ENCODE measurements at regions not wholly inside any gene's neighbourhood (a gene's known extent, or its start where the extent isn't known, plus 50 kb on each side); places are given as distances from the start of the nearest gene placed in this dataset.

DNA sequence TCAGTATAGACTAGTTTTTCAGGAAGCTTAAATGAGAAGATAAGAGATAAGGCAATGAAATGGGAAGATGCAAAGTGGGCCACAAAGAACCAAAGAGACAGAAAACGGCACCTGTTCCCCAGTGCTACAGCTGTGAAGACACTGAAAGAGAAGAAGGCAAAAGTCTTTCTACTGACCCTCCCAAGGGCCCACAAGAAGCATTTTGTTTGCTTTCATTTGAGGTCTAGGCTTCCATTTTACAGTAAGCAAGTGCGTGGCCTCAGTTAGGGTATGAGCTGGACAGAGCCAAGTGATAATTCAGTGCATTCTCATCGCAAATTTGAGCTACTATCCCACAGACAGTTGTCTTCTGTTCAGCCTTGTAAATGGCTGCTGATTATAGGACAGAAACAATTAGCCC, 53.4 kb upstream of the STK17B start:
- H3K9me3 ChIP-seq: no peaks in the 10 kb centered on the region
- H3K4me3 ChIP-seq: no peak overlapping the region
- TF ChIP-seq, protein P1, sequence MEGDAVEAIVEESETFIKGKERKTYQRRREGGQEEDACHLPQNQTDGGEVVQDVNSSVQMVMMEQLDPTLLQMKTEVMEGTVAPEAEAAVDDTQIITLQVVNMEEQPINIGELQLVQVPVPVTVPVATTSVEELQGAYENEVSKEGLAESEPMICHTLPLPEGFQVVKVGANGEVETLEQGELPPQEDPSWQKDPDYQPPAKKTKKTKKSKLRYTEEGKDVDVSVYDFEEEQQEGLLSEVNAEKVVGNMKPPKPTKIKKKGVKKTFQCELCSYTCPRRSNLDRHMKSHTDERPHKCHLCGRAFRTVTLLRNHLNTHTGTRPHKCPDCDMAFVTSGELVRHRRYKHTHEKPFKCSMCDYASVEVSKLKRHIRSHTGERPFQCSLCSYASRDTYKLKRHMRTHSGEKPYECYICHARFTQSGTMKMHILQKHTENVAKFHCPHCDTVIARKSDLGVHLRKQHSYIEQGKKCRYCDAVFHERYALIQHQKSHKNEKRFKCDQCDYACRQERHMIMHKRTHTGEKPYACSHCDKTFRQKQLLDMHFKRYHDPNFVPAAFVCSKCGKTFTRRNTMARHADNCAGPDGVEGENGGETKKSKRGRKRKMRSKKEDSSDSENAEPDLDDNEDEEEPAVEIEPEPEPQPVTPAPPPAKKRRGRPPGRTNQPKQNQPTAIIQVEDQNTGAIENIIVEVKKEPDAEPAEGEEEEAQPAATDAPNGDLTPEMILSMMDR (IDR thresholded peaks at IDR 0.05): no peak
- peaks cover 0 to 5% (median 0%) of the 10 kb centered on the region in 4 donors for H3K4me1 ChIP-seq
- no peaks in the 10 kb centered on the region for H3K36me3 ChIP-seq
- intact Hi-C loops (cut with DNase I; ENCODE audit: low total_unique reads): no loop called here
- H3K27me3 ChIP-seq: no peaks in the 10 kb centered on the region
- DNase-seq: no peak
- H3K27ac ChIP-seq: no peak overlapping the region

GRCh38 chr2:196225213-196225612, 53.8 kb upstream of the STK17B start:
- intact Hi-C loops (cut with DNase I; ENCODE audit: low total_unique reads): no loop called here
- Histone ChIP-seq H3K4me3 (no peak overlapping the region), H3K36me3 (no peaks in the 10 kb centered on the region), H3K4me1 (peaks cover 0 to 5% (median 0%) of the 10 kb centered on the region in 4 donors), H3K9me3 (no peaks in the 10 kb centered on the region), H3K27me3 (no peaks in the 10 kb centered on the region), H3K27ac (no peak overlapping the region)
- TF ChIP-seq, protein P1 (IDR thresholded peaks at IDR 0.05): no peak
- no peak for DNase-seq

GRCh38 chr2:196226058-196226706, 54.8 kb upstream of the STK17B start:
- TF ChIP-seq, protein P1 (IDR thresholded peaks at IDR 0.05): no peak
- Histone ChIP-seq H3K36me3 (no peaks in the 10 kb centered on the region), H3K9me3 (no peaks in the 10 kb centered on the region), H3K27ac (peak overlapping the region in 1 of 2 donors; percentile 26), H3K4me1 (peaks cover 0 to 5% (median 0%) of the 10 kb centered on the region in 4 donors), H3K4me3 (no peak overlapping the region), H3K27me3 (no peaks in the 10 kb centered on the region)
- intact Hi-C loops (cut with DNase I; ENCODE audit: low total_unique reads): no loop called here
- no peak for DNase-seq

GRCh38 chr2:196226707-196227065, 55.3 kb upstream of the STK17B start:
- TF ChIP-seq, protein P1 (IDR thresholded peaks at IDR 0.05): no peak
- peaks cover 0 to 5% (median 0%) of the 10 kb centered on the region in 4 donors for H3K4me1 ChIP-seq
- DNase-seq: no peak
- H3K36me3 ChIP-seq: no peaks in the 10 kb centered on the region
- no peak overlapping the region for H3K4me3 ChIP-seq
- intact Hi-C loops (cut with DNase I; ENCODE audit: low total_unique reads): no loop called here
- H3K27me3 ChIP-seq: no peaks in the 10 kb centered on the region
- peak overlapping the region in 1 of 2 donors; percentile 26 for H3K27ac ChIP-seq
- H3K9me3 ChIP-seq: no peaks in the 10 kb centered on the region

GRCh38 chr2:196229013-196229412, 57.6 kb upstream of the STK17B start:
- TF ChIP-seq, protein P1 (IDR thresholded peaks at IDR 0.05): no peak
- no peaks in the 10 kb centered on the region for H3K36me3 ChIP-seq

More at GRCh38 chr2:196229013-196229412, 57.6 kb upstream of the STK17B start:
- H3K4me3 ChIP-seq: no peak overlapping the region
- peaks cover 0 to 21% (median 19%) of the 10 kb centered on the region in 4 donors for H3K4me1 ChIP-seq
- H3K9me3 ChIP-seq: no peaks in the 10 kb centered on the region
- no peaks in the 10 kb centered on the region for H3K27me3 ChIP-seq
- intact Hi-C loops (cut with DNase I; ENCODE audit: low total_unique reads): no loop called here
- no peak for DNase-seq
- H3K27ac ChIP-seq: no peak overlapping the region

Data from tibial artery (tissue), 4 donors.